ENCODE measurements at regions not wholly inside any gene's neighbourhood (a gene's known extent, or its start where the extent isn't known, plus 50 kb on each side); places are given as distances from the start of the nearest gene placed in this dataset.
A peak's percentile ranks its signal among the peaks of the same experiment; 100 is the strongest.

DNA sequence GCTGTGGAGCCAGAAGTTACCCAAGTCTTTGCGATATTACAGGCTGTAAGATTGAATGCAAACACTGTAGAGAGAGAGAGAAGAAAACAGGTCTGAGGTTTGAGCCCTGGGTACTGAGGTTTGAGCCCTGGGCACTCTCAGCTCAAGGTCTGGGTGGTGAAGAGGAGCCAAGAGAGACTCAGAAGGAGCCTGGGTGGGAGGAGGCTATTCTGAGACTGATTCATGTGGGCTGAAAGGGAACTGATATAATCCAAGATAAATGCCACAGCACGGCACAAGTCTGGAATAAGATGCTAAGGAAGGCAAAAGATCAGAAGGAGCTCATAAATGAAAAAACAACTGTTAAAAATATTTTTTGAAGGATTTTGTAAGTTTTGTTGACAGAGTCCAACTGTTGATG, 407.6 kb upstream of the HS6ST1 start:
- peaks cover 0 to 16% (median 2%) of the 10 kb centered on the region in 4 donors for H3K9me3 ChIP-seq
- no peak for DNase-seq (ENCODE audit: low spot score in 2 of 2)

DNA sequence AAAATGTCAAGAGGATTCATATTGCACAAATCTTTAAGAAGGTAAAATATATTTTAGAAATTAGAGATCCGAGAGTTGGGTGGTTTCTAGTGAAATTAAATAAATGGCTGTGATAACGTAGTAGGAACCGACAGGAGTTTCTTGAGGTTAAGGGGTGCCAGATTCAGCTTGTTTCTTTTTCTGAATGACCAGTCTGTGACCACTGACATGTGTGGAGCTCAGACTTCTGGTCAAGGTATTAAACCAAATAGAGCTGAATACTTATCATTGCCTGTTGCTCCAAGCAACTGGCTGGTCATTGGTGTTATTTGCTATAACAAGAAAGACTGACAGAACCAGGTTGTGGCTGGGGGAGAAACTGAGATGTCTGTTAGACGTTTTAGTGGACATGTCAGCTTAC, 408.2 kb upstream of the HS6ST1 start:
- WGBS, 2 donors: 84 to 87% methylated on average over 4 of the region's 4 CpGs
- no peak for DNase-seq (ENCODE audit: low spot score in 2 of 2)
- Histone ChIP-seq H3K4me1 (no peaks in the 10 kb centered on the region), H3K27ac (peak overlapping the region in 1 of 4 donors; percentile 69), H3K4me3 (no peak overlapping the region), H3K27me3 (no peaks in the 10 kb centered on the region), H3K36me3 (no peaks in the 10 kb centered on the region), H3K9me3 (peaks cover 0 to 16% (median 2%) of the 10 kb centered on the region in 4 donors)
- no peak for TF ChIP-seq EP300 (IDR thresholded peaks at IDR 0.05)
- TF ChIP-seq, protein P1, sequence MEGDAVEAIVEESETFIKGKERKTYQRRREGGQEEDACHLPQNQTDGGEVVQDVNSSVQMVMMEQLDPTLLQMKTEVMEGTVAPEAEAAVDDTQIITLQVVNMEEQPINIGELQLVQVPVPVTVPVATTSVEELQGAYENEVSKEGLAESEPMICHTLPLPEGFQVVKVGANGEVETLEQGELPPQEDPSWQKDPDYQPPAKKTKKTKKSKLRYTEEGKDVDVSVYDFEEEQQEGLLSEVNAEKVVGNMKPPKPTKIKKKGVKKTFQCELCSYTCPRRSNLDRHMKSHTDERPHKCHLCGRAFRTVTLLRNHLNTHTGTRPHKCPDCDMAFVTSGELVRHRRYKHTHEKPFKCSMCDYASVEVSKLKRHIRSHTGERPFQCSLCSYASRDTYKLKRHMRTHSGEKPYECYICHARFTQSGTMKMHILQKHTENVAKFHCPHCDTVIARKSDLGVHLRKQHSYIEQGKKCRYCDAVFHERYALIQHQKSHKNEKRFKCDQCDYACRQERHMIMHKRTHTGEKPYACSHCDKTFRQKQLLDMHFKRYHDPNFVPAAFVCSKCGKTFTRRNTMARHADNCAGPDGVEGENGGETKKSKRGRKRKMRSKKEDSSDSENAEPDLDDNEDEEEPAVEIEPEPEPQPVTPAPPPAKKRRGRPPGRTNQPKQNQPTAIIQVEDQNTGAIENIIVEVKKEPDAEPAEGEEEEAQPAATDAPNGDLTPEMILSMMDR (IDR thresholded peaks at IDR 0.05): no peak
- TF ChIP-seq POLR2A (IDR thresholded peaks at IDR 0.05): no peak

More for the DNA sequence above, 407.6 kb upstream of the HS6ST1 start:
- Histone ChIP-seq H3K4me3 (no peak overlapping the region), H3K27me3 (no peaks in the 10 kb centered on the region), H3K27ac (no peak overlapping the region), H3K4me1 (no peaks in the 10 kb centered on the region), H3K36me3 (no peaks in the 10 kb centered on the region)
- TF ChIP-seq EP300 (IDR thresholded peaks at IDR 0.05): no peak
- no peak for TF ChIP-seq POLR2A (IDR thresholded peaks at IDR 0.05)
- TF ChIP-seq, protein P1 (IDR thresholded peaks at IDR 0.05): no peak
- 62 to 72% methylated on average over 2 of the region's 2 CpGs for WGBS, 2 donors

DNA sequence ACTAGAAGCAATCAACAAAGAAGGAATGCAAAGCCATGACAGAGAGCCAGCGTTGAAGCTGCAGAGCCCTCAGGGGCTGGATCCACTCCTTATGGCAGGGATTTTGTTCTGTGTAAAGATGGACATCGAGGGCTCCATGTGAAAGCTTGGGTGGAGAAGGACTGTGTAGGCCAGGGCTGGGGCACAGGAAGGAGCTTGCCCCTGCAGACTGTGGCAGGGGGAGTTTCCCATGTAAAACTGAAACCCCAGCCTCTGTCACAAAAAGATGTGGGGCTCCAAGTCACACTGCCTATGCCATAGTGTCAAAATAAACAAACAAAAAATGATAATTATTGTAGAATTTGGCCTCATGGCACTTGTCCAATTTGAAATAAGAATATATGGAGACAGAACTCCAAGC, 408.7 kb upstream of the HS6ST1 start:
- Histone ChIP-seq H3K9me3 (peaks cover 0 to 16% (median 2%) of the 10 kb centered on the region in 4 donors), H3K4me1 (no peaks in the 10 kb centered on the region), H3K27ac (peak overlapping the region in 1 of 4 donors; percentile 69), H3K27me3 (no peaks in the 10 kb centered on the region), H3K36me3 (no peaks in the 10 kb centered on the region), H3K4me3 (no peak overlapping the region)
- WGBS, 2 donors: 67 to 75% methylated on average over 2 of the region's 2 CpGs
- no peak for DNase-seq (ENCODE audit: low spot score in 2 of 2)
- TF ChIP-seq, protein P1 (IDR thresholded peaks at IDR 0.05): no peak
- TF ChIP-seq EP300 (IDR thresholded peaks at IDR 0.05): no peak
- no peak for TF ChIP-seq POLR2A (IDR thresholded peaks at IDR 0.05)

DNA sequence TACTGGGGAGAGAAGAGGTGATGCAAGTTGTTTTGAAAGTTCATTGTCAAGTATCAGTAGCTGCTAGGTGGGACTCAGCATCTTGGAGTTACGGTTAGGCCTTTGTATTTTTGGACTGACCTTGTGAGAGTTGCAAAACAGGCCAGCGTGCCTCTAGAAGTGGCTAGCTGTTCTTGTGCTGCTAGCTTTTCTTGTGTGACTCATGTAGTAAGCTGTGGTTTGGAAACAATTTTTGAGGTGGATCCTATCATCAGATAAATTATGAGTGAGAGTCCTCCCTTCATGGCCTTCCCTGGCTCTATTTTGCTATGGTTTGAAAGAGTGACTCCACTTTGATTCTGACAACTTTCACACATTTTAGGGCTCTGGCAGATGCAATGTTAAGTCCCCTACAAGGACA, 409.2 kb upstream of the HS6ST1 start:
- Histone ChIP-seq H3K9me3 (peaks cover 0 to 16% (median 2%) of the 10 kb centered on the region in 4 donors), H3K27ac (peak overlapping the region in 1 of 4 donors; percentile 69), H3K4me1 (no peaks in the 10 kb centered on the region), H3K27me3 (no peaks in the 10 kb centered on the region), H3K4me3 (no peak overlapping the region), H3K36me3 (no peaks in the 10 kb centered on the region)
- TF ChIP-seq, protein P1 (IDR thresholded peaks at IDR 0.05): no peak
- TF ChIP-seq POLR2A (IDR thresholded peaks at IDR 0.05): no peak
- peak in 1 of 2 donors; percentile 63 for TF ChIP-seq EP300 (IDR thresholded peaks at IDR 0.05)
- 72 to 77% methylated on average over 2 of the region's 2 CpGs for WGBS, 2 donors
- DNase-seq (ENCODE audit: low spot score in 2 of 2): peak in 1 of 2 donors; percentile 53

DNA sequence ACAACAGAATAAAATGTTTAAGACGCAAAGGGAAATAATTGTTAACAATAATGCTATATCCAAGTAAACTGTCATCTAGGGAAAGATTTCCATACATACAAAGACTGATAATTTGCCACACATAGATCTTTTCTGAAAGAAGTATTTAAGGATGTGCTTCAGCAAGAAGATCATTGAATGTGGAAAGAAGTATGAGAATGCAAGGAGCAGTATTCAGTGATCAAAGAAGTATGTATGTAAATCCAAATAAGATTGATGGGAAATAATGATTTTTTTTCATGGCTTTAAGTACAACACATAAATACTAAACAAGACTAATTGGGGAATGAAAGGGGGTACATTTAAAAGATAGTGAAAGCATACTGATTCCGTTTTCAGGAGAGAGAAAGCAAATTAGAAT, 410.4 kb upstream of the HS6ST1 start:
- TF ChIP-seq POLR2A (IDR thresholded peaks at IDR 0.05): no peak
- TF ChIP-seq, protein P1 (IDR thresholded peaks at IDR 0.05): no peak
- TF ChIP-seq EP300 (IDR thresholded peaks at IDR 0.05): no peak
- H3K27ac ChIP-seq: no peak overlapping the region
- H3K4me1 ChIP-seq: peaks cover 0 to 8% (median 3%) of the 10 kb centered on the region in 4 donors
- WGBS, 2 donors: 94 to 99% methylated on average over 2 of the region's 2 CpGs
- H3K9me3 ChIP-seq: peaks cover 0 to 16% (median 2%) of the 10 kb centered on the region in 4 donors
- H3K27me3 ChIP-seq: no peaks in the 10 kb centered on the region
- no peak overlapping the region for H3K4me3 ChIP-seq
- no peak for DNase-seq (ENCODE audit: low spot score in 2 of 2)
- no peaks in the 10 kb centered on the region for H3K36me3 ChIP-seq
